Kidney epithelial cell (primary cell): ENCODE measurements at regions not wholly inside any gene's neighbourhood (a gene's known extent, or its start where the extent isn't known, plus 50 kb on each side); places are given as distances from the start of the nearest gene placed in this dataset.

Experiments used
- DNase-seq: peaks from one replicate; pipeline ENCODE4 v3.0.0-alpha.2; 2010; ENCODE audit warnings: low read depth
- H3K27me3 ChIP-seq: 2 replicates; pipeline ENCODE4 v1.6.0; 2011; ENCODE audit warnings: low read length; ENCODE audit not compliant: control insufficient read depth, insufficient read depth
- H3K36me3 ChIP-seq: 2 replicates; pipeline ENCODE4 v1.5.1; 2011; ENCODE audit warnings: low read length; ENCODE audit not compliant: control insufficient read depth, insufficient read depth
- H3K4me3 ChIP-seq: 2 replicates; pipeline ENCODE4 v1.5.1; 2011; ENCODE audit warnings: low read depth, mild to moderate bottlenecking, control low read depth, low read length
- CTCF ChIP-seq: IDR thresholded peaks from 2 replicates; pipeline ENCODE4 v1.5.1; 2011; ENCODE audit warnings: mild to moderate bottlenecking, moderate library complexity, low read length, control low read depth, inconsistent platforms; ENCODE audit not compliant: insufficient read depth, poor library complexity, severe bottlenecking

GRCh38 chr2:84038866-84039265, 420.2 kb downstream of the SUCLG1 start:
- Histone ChIP-seq H3K27me3 (no peaks in the 10 kb centered on the region), H3K36me3 (no peaks in the 10 kb centered on the region), H3K4me3 (no peak overlapping the region)
- no peak for DNase-seq
- no peak for TF ChIP-seq CTCF

GRCh38 chr2:84033347-84033974, 425.6 kb downstream of the SUCLG1 start:
- TF ChIP-seq CTCF = no peak
- Histone ChIP-seq H3K27me3 (no peaks in the 10 kb centered on the region), H3K36me3 (no peaks in the 10 kb centered on the region), H3K4me3 (no peak overlapping the region)
- DNase-seq = no peak

- DNase-seq = no peak
- Histone ChIP-seq H3K4me3 (no peak overlapping the region), H3K27me3 (no peaks in the 10 kb centered on the region), H3K36me3 (no peaks in the 10 kb centered on the region)
- no peak for TF ChIP-seq CTCF
Observed at GRCh38 chr2:84031312-84032050, 427.6 kb downstream of the SUCLG1 start.

GRCh38 chr2:84029903-84030575, 429.0 kb downstream of the SUCLG1 start:
- no peaks in the 10 kb centered on the region for H3K36me3 ChIP-seq
- no peak for DNase-seq
- no peak overlapping the region for H3K4me3 ChIP-seq
- TF ChIP-seq CTCF = no peak
- H3K27me3 ChIP-seq = no peaks in the 10 kb centered on the region

- TF ChIP-seq CTCF = no peak
- DNase-seq = no peak
- Histone ChIP-seq H3K4me3 (no peak overlapping the region), H3K27me3 (no peaks in the 10 kb centered on the region), H3K36me3 (no peaks in the 10 kb centered on the region)
Observed at GRCh38 chr2:84026818-84027217, 432.3 kb downstream of the SUCLG1 start.
